GM21825 (cell line): ENCODE measurements at regions not wholly inside any gene's neighbourhood (a gene's known extent, or its start where the extent isn't known, plus 50 kb on each side); places are given as distances from the start of the nearest gene placed in this dataset.
"Not testable (repeated sequence)": the region's sequence is repeated elsewhere in the genome, so short reads cannot be mapped to it uniquely, and the experiment has no call there.

ENCODE experiments used
- ATAC-seq: cut with Tn5 transposase; IDR thresholded peaks from one replicate; pipeline ENCODE4 v1.9.1; 2021; ENCODE audit warnings: mild to moderate bottlenecking, moderate library complexity; ENCODE audit not compliant: unreplicated experiment

DNA sequence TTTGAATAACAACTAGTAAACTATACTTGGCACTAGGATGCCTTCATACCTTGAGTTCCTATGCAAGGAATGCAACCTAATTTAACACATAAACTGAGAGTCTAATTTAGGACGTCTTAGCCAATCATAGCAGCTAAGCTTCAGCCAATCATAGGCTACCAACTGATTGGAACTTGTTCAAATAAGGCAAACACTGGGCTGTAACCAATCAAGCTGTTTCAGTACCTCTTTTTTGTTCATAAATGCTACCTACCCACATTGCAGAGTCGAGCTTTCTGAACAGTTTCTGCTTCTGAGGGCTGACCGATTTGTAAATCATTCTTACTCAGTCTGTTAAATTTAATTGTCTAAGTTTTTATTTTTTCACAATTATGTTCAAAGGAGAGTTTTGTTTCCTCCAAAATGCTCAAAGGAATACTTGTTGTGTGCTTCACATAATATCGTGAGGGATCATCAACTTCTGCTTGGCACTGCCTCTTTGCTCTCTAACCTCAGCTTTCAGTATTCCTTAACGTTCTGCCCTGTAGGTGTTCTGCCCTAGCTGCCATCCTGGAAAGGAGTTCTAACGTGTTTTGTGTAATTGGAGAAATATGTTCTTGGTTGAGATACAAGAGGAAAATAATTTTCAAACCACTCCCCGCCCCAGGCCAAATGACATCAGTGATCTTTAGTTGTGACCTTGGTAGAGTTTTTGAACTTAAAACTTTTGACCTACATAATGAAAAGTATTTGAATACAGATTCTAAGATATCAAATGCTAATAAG lies 380.4 kb upstream of the MIS18BP1 start:
- ATAC-seq: no peak

DNA sequence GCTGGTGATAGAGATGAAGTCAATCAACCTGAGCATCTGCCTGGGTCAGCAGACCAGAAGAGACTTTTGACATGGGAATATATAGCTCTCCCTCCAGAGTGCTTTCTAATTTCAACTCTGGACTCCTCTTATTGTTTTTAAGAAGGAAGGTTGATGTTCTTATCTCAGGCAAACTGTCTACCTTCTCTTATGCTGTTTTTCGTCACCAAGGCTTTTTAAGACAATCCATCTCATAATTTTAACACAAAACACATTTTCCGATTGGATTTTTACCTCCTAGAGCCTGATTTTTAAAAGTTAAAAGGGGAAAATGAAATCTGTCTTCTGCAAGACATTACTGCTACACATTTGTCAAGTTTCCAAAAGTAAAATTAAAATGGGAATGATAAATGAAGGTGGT lies 368.7 kb upstream of the MIS18BP1 start:
- no peak for ATAC-seq

DNA sequence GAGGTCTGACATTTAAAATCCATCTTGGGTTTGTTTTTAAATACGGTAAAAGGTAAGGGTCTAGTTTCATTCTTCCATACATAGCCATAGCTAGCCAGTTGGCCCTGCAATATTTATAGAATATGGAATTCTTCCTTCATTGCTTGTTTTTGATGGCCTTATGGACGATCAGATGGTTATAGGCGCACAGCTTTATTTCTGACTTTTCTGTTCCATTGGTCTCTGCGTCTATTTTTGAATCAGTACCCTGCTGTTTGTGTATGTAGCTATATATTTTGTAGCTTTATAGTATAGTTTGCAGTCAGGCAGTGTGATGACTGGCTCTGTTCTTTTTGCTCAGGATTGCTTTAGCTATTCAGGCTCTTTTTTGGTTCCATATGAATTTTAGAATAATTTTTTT lies 366.8 kb upstream of the MIS18BP1 start:
- no peak for ATAC-seq

DNA sequence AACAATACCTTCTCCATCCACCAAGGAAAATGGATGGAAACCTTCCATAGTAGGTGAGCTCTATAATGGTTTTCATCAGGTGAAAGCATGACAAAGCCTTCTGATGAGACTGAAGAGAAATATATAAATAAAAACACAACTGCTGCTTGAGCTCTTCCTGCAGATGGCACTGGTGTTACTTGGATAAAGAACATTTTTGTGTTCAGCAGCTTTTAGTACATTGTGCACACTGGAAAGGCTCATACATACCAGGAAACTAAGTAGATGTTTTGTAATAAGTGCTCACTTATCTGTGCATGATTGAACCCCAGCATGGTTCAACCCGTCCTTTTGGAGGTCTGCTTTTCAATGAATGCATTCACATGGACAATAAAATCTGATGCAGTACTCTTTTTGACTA lies 357.3 kb upstream of the MIS18BP1 start:
- ATAC-seq: no peak

DNA sequence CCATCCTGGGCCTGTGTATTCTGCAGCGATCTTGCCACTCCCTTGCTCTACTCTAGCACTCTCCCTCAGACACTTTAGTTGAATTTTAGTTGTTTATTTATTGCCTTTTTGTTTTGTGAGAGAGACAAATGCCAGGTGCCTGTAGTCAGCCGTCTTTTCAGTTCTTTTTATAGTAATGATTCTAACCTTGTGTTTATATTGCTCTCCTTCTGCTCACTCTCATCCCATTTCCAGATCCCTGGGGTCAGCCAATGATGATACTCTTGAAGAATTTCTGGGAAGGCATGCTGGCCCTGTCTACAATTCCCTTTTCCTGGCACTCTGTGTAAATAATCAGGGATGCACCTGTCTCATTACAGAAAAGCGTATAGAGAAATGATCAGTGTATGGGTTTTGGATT lies 334.1 kb upstream of the MIS18BP1 start:
- no peak for ATAC-seq

DNA sequence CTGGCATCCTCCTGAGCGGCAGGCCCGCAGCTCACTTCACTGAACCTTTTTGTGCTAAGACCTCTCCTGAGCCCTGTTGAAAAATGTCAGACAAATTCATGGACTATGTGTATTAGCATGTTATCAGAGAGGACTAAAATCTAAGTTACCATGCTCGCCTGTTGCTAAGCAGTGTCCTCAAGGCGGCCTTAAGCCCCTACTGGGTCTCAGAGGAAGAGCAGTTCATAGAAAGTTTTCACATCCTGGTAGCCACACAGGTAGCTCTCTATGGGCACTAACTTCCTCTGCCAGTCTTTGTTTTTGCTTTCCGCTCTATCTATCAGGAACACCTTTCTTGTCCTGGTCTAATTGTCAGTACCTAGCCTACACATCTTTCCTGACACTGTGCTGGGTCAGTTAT lies 306.6 kb upstream of the MIS18BP1 start:
- ATAC-seq: no peak

DNA sequence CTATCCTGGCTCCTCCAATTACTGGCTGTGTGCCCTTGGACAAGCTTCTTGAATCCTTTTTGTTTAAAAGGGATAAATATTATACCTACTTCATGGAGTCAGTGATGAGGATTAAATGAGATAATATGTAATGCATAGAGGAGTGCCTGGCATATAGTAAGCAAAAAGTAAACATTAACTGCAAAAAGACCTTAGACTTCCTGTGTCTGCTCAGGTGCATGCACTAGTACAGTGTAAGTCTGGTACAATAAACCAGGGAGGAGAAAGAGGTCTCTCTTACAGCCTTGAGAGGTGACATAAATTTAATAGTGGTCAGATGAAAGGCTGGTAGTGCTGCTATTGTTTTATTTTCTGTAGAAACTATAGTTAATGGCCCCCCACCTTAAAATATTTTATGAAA lies 305.2 kb upstream of the MIS18BP1 start:
- ATAC-seq: no peak

DNA sequence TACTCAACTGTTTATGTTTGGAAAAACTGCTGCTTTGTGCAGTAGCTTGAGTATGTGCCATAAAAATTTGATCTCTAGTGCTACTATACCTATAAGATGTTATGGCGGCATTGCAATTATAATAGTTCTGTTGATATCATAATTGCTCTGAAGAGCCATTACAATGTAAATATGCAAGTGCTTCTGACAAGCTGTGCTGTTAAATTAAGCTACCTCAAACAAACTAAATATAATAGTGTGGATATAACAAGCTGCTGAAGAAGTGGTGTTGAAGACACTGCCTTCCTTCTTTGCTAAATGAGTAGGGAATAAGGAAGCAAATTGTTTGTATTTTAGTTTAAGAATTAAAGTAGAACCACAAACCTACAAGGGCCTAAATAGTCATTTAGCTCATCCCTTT lies 301.0 kb upstream of the MIS18BP1 start:
- no peak for ATAC-seq

DNA sequence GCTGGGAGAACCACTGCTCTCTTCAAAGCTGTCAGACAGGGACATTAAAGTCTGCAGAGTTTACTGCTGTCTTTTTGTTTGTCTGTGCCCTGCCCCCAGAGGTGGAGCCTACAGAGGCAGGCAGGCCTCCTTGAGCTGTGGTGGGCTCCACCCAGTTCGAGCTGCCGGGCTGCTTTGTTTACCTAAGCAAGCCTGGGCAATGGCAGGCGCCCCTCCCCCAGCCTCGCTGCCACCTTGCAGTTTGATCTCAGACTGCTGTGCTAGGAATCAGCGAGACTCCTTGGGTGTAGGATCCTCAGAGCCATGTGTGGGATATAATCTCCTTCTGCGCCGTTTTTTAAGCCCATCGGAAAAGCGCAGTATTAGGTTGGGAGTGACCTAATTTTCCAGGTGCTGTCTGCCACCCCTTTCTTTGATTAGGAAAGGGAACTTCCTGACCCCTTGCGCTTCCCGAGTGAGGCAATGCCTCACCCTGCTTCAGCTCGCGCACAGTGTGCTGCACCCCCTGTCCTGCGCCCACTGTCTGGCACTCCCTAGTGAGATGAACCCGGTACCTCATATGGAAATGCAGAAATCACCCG lies 298.3 kb upstream of the MIS18BP1 start:
- not testable (repeated sequence) for ATAC-seq

DNA sequence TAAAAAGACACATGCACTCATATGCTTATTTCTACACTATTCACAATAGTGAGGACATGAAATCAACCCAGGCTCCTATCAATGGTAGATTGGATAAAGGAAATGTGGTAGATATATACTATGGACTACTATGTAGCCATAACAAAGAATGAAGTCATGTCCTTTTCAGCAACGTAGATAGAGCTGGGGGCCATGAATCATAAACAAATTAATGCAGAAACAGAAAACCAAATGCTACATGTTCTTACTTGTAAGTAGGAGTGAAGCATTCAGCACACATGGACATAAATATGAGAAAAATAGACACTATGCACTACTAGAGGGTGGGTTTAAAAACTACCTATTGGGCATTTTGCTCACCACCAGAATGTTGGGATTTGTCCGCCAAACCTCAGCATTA lies 278.0 kb upstream of the MIS18BP1 start:
- ATAC-seq: no peak

DNA sequence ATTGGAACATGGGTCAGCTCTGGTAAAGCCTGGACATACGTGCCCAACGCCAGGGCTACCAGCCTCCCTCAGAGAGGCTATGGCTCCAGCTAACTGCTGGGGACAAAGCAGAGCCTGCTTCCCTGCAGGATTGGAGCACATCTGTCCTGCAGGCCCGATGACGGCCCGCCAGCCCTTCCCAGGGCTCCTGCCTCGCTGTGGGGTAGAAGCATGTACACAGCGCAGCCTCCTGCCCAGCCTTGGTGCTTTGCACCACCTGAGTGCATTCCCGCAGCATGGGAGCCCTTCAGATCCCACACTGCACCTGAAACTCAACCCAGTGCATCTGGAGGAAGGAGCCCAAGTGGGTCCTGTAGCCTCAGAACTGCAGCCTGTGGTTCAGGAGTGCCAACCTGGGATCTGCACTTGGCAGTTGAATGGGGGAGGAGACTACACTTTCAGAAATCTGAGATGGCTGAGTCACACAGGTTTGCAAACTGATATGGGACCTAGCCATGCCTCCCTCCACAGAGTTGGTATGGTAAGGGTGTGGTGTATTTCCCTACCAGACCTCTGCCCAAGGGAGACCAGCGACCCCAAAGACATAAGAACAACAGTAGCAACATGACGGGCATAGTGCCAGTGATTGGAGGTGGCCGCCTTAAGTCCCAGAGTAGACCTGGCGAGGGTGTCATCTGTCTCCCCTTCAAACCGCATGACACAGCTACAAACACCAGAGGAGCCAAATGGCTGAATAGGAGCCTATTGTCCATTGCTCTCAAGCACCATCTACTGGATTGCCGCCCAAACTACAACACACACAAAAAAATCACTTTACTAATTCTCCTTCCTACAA lies 273.9 kb upstream of the MIS18BP1 start:
- ATAC-seq: no peak

DNA sequence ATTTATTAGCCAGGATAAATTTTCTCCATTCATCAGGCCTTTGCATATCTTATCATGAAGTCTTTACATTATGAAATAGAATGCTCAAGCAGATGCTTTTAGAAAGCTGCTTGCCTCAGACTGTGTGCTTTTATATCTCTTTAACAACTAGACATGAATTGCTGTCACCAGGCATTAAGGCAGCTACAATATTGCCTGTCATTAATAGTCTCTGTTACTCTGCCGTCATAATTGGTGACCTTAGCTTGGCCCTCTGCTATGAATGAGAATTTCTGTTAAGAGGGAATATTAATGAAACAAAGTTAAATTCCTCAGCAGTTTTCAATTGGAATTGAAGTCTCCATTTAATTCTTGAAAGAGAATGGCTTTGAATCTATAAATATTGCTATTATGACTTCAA lies 266.8 kb upstream of the MIS18BP1 start:
- ATAC-seq: no peak

DNA sequence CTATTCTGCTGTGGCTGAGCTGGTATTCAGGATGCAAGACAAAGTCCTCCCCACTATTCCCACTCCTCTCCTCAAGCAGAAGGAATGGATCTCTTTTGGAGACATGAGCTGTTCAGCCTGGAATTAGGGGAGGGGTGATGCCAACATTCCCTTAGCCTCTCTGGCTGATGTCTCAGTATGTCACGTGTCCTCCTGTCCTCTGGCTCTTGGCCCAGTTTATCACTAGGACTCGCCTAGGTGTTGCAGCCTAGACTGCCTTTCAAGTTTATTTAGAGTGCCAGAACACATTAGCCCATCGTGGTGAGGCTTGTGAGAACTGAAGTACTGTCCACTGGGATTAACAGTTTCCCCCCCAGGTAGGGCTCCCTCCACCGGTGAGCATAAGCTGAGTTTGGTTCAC lies 239.9 kb upstream of the MIS18BP1 start:
- ATAC-seq: no peak

DNA sequence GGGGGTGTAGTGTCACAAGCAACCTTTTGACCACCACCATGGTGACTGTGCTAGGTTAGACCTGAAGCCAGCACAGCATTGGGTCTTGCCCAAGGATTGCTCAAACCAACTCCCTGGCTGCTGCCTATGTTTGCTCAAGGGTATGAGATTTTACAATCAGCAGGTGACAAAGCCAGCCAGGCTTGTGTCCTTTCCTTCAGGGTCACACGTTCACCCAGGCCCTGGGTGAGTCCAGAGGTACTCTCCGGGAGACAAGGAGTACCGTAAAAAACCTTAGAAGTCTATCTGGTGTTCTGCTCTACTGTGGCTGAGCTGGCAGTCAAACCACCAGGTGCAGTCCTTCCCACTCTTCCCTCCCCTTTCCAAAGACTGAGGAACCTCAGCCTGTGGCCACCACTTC lies 238.9 kb upstream of the MIS18BP1 start:
- ATAC-seq: no peak

DNA sequence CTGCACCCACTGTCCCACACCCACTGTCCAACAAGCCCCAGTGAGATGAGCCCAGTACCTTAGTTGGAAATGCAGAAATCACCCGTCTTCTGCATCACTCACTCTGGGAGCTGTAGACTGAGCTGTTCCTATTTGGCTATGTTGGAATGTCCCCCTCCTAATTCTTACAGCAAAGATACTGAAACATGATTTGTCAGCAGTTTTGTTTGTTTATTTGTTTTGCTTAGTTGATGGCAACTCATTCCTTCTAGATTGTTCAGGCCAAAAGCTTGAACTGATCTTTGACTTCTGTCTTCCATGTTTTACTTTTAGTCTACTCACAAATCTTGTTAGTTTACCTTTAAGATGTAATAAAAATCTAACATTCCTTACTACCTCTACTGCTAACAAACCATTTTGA lies 233.6 kb upstream of the MIS18BP1 start:
- no peak for ATAC-seq

DNA sequence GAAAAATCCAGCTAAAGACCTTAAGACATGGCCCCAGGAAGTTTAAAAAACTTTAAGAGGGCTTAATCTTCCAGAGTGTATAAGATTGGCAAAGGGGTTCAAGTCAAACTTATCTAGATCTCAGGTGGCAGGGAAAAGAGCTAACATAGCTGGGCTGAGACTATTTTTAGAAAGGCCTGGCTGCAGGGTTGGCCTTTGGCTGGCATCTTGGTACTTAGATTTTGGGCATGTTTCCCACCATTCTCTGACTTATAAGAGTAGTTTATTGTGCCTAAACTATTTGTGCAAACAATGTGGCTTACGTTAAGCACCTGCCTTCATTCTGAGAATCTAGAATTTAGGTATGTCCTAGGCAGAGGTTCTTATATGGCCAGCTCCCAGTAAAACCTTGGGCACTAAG lies 214.0 kb upstream of the MIS18BP1 start:
- no peak for ATAC-seq

DNA sequence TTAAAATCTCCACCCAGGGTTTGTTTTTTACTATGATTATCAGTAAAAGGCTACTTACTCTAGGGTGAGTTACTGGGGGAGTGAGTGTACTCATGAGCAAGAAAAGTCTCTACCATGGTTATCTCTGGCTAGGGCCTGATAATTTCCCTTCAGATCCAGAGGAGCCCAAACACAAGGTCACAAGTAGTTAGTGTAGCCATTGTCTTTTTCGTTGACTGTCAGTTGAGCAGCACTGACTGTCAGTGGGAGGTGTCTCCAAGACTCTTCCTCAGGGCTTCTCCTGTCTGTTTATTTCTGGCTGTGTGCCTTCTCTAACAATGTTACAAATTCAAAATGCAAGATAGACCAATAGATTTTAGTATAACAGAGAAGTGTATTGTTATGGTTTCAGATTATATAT lies 181.2 kb upstream of the MIS18BP1 start:
- ATAC-seq: no peak

DNA sequence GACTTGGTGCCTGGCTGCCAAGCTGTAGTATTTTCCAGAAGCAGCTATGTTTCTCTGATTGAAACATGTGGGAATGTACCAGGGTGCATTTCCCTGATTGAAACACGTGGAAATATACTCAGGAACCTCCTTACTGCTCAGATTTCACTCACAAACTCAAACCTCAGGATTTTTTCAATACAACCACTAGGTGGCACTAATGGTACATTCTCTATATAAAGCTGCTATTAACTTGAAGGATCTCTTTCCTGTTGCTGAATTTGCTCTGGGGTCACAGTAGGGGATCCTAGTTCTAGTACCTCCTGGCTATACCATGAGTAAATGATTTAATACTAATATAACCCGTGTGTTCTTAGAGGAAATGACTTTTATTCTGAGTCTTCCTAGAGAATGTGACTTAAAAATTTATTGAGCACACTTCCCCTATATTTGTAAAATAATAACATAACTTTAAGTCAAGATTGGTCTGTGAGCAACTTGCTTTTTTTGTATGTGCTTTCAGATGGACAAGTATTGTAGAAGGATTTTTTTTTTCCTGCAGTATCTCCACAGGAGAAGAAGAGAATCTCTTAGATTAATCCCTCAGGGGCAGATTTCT lies 173.8 kb upstream of the MIS18BP1 start:
- no peak for ATAC-seq

DNA sequence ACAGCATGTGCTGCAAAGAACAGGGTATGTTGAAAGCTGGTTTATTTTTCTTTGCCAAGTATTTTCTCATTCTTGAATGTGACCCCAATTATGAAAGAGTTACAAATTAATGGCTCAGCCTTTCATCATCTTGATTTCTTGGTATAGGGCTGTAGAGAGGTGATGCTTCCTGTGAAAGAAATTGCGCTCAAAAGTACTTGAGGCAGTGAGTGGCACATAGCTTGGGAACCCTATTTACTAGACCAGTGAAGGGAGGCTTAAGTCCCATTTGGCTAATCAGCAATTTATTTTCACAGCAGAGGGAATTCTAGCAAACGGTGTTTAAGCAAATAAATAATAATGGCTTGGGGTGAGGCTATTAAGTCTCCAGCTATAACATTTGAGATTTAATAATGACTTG lies 153.9 kb upstream of the MIS18BP1 start:
- no peak for ATAC-seq

DNA sequence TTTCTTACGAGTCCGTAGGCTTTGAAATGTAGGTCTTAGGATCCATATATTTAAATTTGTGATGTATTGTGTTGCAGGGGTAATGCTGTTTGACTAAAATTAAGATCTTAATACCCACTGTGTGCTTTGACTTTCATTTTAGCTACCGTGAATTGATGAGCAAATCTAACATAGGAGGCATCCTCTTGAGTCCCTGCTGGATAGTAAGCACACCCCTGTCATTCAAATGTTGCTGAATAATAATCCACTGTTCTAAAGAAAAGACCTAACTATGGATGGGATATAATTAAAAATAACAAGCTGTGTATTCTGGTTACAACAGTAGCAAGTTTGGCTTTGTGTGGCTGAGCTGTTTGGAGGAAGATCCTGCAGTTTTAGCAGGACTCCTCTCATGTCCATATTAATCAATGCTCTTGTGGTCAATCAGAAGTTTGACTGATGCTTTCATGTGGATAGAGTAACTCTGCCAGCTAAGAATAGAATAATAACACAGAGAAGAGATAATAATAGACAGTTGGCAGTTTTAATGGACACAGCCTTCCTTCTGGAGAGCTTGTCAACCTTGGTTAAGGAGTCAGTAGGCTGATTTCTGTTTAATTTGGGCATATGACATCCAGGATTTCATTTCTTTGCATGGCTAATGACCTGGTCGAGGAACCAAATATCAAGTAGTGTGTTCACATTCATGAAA lies 148.1 kb upstream of the MIS18BP1 start:
- no peak for ATAC-seq

DNA sequence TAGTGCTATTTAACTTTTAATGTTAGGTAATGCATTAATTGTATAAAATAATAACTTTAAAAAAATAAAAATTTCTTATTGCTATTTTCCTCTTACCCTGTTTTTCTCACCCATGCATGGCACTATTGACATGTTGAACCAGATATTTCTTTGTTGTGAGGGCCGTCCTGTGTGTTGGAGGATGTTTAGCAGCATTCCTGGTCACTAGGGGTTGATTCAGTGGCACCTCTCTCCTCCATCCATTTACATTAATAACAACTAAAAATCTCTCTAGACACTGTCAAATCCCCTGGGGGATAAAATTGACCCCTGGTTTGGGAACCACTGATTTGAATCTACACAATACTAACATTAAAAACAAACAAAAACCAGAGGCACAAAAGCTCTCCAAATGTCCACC lies 147.5 kb upstream of the MIS18BP1 start:
- no peak for ATAC-seq
